Pancreas (tissue), 10 donors: ENCODE measurements at regions not wholly inside any gene's neighbourhood (a gene's known extent, or its start where the extent isn't known, plus 50 kb on each side); places are given as distances from the start of the nearest gene placed in this dataset.

ENCODE experiments used
- ATAC-seq, 4 donors: fragments of 200-7000 bp; cut with Tn5 transposase; one replicate each; pipeline versions ENCODE4 v1.8.0 to v1.9.1; 2020; ENCODE audit warnings: mild to moderate bottlenecking in 4 of 4, moderate library complexity in 4 of 4
- DNase-seq, 6 donors: peaks; one replicate each; pipeline ENCODE4 v3.0.0-alpha.2; 2020
- FAIRE-seq: peaks from 2 replicates; lab custom pipeline; 2012; peaks lifted over from hg19 to GRCh38; lab: Jason Lieb, UNC
- H3K27ac ChIP-seq, 4 donors: fragments of 200-600 bp; sonication (generic); 1 replicate in 3 of 4; 2 replicates in 1 of 4; pipeline versions ENCODE4 v1.5.0 to v1.8.0; 2020
- H3K27me3 ChIP-seq, 4 donors: fragments of 200-600 bp; one replicate each; pipeline ENCODE4 v1.8.0; 2021
- H3K36me3 ChIP-seq, 3 donors: fragments of 200-600 bp; sonication (generic) in 1 of 3; one replicate each; pipeline versions ENCODE4 v1.5.0 to v1.8.0; 2020 to 2021
- H3K4me1 ChIP-seq, 3 donors: fragments of 200-600 bp; one replicate each; pipeline ENCODE4 v1.8.0; 2021
- H3K4me3 ChIP-seq, 4 donors: fragments of 200-600 bp; sonication (generic) in 2 of 4; one replicate each; pipeline versions ENCODE4 v1.5.0 to v1.8.0; 2020 to 2021
- H3K9me3 ChIP-seq, 4 donors: fragments of 200-600 bp; one replicate each; pipeline ENCODE4 v1.8.0; 2021
- WGBS, 2 donors: extraction: QIAGEN DNeasy Blood & Tissue Kit; methylation state at CpG; one replicate each; pipeline ENCODE4 v1.1.7; 2013; 5-methylcytosine and 5-hydroxymethylcytosine counted together
- intact Hi-C, 3 donors: fragments of 100-400 bp; cut with DNase I; formaldehyde crosslinking; loops; one replicate each; pipeline versions ENCODE4 v1.11.1 to v1.14.2; 2022
- TF ChIP-seq, protein P1 (sequence below), 4 donors: fragments of 200-600 bp; sonication (generic) in 3 of 4; IDR thresholded peaks; one replicate each; pipeline versions ENCODE4 v1.5.0 to v1.8.0; 2021; ENCODE audit warnings: antibody characterized with exemption in 4 of 4
- donor health status: healthy with polysubstance abuse.
- donor health status: DM: no; HTN: no; CAD: no; lungs with moderate emphysema.
- donor health status: DM: no; HTN: no; CAD: no.
- donor health status: control.
- donor health status: control.
- donor health status: Bipolar disorder and iron deficiency.
- donor health status: DM: yes; HTN: yes; CAD: no.
- donor health status: DM: no; HTN: no; CAD: no.
- donor health status: DM: no; HTN: no; CAD: no.
- donor health status: DM: yes; HTN: yes; CAD: no.

DNA sequence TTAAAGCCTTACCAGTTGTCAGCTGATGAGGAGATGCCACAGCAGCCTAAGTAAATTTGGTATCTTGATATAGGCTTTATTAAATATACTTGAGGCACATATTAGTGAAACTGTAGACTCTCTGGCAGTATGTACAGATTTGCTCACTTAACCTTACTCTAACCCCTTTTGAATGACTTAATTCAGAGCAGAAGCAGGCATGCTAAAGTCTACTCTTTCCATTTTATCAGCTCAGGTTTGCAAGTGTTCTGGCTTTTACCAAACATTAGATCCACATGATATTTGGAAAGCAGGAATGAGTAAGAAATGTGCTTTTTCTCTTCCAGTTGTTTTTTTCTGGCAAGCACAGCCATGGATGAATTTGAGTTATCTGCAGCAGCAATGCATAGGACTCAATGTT is 541.0 kb upstream of the PCDH9 start:
- Histone ChIP-seq H3K27ac (no peak overlapping the region), H3K9me3 (no peaks in the 10 kb centered on the region), H3K4me3 (no peak overlapping the region), H3K36me3 (no peaks in the 10 kb centered on the region), H3K4me1 (no peaks in the 10 kb centered on the region), H3K27me3 (no peaks in the 10 kb centered on the region)
- ATAC-seq: no peak
- no peak for DNase-seq
- intact Hi-C loops: no loop called here
- no peak for FAIRE-seq
- TF ChIP-seq, protein P1, sequence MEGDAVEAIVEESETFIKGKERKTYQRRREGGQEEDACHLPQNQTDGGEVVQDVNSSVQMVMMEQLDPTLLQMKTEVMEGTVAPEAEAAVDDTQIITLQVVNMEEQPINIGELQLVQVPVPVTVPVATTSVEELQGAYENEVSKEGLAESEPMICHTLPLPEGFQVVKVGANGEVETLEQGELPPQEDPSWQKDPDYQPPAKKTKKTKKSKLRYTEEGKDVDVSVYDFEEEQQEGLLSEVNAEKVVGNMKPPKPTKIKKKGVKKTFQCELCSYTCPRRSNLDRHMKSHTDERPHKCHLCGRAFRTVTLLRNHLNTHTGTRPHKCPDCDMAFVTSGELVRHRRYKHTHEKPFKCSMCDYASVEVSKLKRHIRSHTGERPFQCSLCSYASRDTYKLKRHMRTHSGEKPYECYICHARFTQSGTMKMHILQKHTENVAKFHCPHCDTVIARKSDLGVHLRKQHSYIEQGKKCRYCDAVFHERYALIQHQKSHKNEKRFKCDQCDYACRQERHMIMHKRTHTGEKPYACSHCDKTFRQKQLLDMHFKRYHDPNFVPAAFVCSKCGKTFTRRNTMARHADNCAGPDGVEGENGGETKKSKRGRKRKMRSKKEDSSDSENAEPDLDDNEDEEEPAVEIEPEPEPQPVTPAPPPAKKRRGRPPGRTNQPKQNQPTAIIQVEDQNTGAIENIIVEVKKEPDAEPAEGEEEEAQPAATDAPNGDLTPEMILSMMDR (IDR thresholded peaks at IDR 0.05): no peak

DNA sequence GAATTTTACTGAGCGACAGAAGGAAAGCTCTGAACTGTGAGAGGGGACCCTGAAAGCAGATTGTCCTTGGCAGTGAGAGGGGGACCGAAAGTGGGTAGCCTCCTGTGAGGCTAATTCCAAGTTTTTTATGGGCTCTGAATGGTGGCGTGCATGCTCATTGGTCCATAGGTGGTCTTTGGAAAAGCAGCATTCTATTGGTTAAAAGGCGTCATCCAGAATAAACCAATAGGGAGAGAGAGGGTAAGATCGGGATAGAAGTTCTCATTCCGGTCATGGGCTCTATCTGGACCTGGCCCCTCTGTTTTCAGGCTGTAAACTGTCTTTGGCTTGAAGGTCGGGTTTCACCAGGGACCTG is 539.8 kb upstream of the PCDH9 start:
- no peak for ATAC-seq
- no peak overlapping the region for H3K27ac ChIP-seq
- H3K9me3 ChIP-seq: no peaks in the 10 kb centered on the region
- FAIRE-seq: no peak
- no peaks in the 10 kb centered on the region for H3K4me1 ChIP-seq
- H3K36me3 ChIP-seq: no peaks in the 10 kb centered on the region
- TF ChIP-seq, protein P1 (IDR thresholded peaks at IDR 0.05): no peak
- WGBS, 2 donors: 62 to 71% methylated on average over 7 of the region's 7 CpGs
- no peaks in the 10 kb centered on the region for H3K27me3 ChIP-seq
- intact Hi-C loops: no loop called here
- H3K4me3 ChIP-seq: no peak overlapping the region
- no peak for DNase-seq

DNA sequence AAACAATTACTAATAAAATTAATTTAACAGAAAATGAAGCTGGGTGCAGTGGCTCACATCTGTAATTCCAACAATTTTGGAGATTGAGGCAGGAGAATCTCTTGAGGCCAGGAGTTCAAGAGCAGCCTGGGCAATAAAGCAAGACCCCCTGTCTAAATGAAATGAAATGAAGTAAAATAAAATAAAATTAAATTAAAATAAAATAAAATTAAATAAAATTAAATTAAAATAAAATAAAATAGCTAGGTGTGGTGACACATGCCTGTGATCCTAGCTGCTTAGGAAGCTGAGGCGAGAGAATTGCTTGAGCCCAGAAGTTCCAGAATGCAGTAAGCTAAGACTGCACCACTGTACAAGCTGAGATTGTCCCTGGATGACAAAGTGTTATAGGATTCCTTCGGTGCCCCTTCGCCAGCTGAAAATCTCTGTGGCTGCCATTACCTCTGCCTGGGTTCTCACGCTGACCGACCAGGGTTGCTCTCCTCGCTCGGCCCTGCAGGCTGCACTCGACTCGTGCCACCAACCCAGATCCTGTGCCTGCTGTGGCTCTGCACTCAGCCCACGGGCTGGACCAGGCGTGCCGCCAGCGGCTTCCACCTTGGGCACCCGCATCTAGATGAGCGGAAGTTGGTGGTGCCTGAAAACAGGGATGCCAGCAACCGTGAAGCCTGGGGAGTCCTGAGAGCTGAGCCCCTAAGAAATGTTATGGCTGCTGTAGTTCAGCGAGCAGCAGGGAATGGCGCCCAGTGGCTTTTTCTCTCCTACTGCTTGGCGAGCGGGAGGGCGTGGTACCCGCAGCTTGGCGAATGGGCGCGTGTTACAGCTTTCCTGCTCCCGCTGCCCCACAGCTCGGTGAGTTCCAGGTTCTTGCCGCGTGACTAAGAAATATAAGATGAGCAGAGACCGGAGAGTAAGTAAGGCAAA is 539.2 kb upstream of the PCDH9 start:
- Histone ChIP-seq H3K4me3 (no peak overlapping the region), H3K27me3 (no peaks in the 10 kb centered on the region), H3K4me1 (no peaks in the 10 kb centered on the region), H3K27ac (no peak overlapping the region), H3K36me3 (no peaks in the 10 kb centered on the region), H3K9me3 (no peaks in the 10 kb centered on the region)
- FAIRE-seq (no peak), DNase-seq (peak in 3 of 6 donors; percentile 11 to 48 (median 41)), ATAC-seq (no peak)
- TF ChIP-seq, protein P1 (IDR thresholded peaks at IDR 0.05): no peak
- intact Hi-C loops: no loop called here
- WGBS, 2 donors: 85 to 92% methylated on average over 30 of the region's 30 CpGs

DNA sequence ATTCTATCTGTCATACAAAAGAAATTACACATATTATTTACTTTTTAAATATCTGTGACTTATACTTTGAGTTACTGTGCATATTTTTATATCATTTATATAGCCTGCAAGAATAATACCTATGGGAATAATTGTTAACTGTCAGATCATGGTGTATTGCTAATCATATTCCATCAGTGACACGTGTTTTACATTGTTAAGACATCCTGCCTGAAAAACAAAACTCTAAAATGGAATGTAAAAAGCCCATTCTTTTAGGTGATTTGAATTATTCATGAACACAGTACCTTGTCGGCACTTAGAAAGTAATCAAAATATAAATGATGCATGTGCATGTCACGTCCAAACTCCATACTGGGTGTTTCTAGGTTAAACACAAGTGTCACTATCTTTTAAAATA is 533.8 kb upstream of the PCDH9 start:
- no peaks in the 10 kb centered on the region for H3K27me3 ChIP-seq
- ATAC-seq (no peak), DNase-seq (no peak), FAIRE-seq (no peak)
- H3K36me3 ChIP-seq: no peaks in the 10 kb centered on the region
- TF ChIP-seq, protein P1 (IDR thresholded peaks at IDR 0.05): no peak
- no peak overlapping the region for H3K27ac ChIP-seq
- 51 to 53% methylated on average over 3 of the region's 3 CpGs for WGBS, 2 donors
- intact Hi-C loops: no loop called here
- H3K9me3 ChIP-seq: no peaks in the 10 kb centered on the region
- no peaks in the 10 kb centered on the region for H3K4me1 ChIP-seq
- H3K4me3 ChIP-seq: no peak overlapping the region

DNA sequence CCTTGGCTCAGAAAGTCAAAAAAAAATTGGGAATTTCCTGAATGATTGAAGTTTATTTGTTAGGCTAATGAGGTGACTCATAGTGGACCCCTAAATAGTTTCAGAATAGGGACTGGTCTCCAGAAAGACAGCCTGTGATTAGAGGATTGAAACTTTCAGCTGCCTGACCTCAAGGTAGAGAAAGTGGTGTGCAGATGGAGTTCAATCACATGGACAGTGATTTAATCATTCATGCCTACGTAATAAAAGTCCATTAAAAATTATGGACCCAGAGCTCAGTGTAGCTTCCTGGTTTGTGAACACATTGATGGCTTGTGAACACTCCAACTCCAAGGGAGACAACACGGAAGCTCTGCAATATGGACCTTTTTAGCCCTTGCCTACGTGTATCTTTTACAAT is 533.2 kb upstream of the PCDH9 start:
- no peak for FAIRE-seq
- TF ChIP-seq, protein P1 (IDR thresholded peaks at IDR 0.05): no peak
- peak in 1 of 4 donors; percentile 30 for ATAC-seq
- Histone ChIP-seq H3K9me3 (no peaks in the 10 kb centered on the region), H3K27ac (no peak overlapping the region), H3K4me1 (no peaks in the 10 kb centered on the region), H3K4me3 (no peak overlapping the region), H3K36me3 (no peaks in the 10 kb centered on the region), H3K27me3 (no peaks in the 10 kb centered on the region)
- intact Hi-C loops: no loop called here
- WGBS, 2 donors: 51 to 55% methylated on average over 3 of the region's 3 CpGs
- DNase-seq: no peak
